Stomach (tissue), 4 donors: ENCODE measurements at regions not wholly inside any gene's neighbourhood (a gene's known extent, or its start where the extent isn't known, plus 50 kb on each side); places are given as distances from the start of the nearest gene placed in this dataset.

Source experiments
- EP300 ChIP-seq: sonication (generic); formaldehyde crosslinking; IDR thresholded peaks from one replicate; pipeline ENCODE4 v1.6.1; 2017; ENCODE audit warnings: antibody characterized with exemption
- POLR2A ChIP-seq, 4 donors: fragments of 450-650 bp; IDR thresholded peaks; one replicate each; pipeline ENCODE4 v1.6.1; 2016; ENCODE audit warnings: antibody characterized with exemption in 4 of 4, control low read depth in 2 of 4, mild to moderate bottlenecking in 1 of 4, moderate library complexity in 1 of 4
- TF ChIP-seq, protein P1 (sequence below), 7 experiments: fragments of 450-650 bp in 4 of 7; fragments of 200-600 bp in 3 of 7; sonication (generic) in 3 of 7; IDR thresholded peaks; one replicate each; pipeline ENCODE4 v1.5.1; 2016 to 2019; ENCODE audit warnings: antibody characterized with exemption in 7 of 7, control low read depth in 2 of 7, mild to moderate bottlenecking in 1 of 7

DNA sequence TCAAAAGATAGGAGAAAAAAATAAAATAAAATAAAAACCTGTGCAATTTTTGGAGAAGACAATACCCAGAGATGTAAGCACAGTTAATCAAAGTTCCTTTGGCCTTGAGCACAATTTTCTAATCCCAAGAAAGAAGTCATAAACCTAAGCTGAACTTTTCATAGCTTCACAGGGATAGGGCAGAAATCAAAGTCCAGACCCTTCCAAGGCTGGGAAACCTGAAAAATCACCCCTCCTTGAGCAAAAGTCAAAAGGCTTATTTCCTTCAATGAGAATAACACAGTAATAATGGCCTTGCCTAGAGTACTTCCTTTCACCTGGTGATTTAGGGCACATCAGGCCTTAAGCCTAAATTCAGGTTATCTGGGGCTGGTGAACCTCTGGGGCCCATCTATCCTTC, 415.0 kb upstream of the BTBD3 start:
- TF ChIP-seq, protein P1, sequence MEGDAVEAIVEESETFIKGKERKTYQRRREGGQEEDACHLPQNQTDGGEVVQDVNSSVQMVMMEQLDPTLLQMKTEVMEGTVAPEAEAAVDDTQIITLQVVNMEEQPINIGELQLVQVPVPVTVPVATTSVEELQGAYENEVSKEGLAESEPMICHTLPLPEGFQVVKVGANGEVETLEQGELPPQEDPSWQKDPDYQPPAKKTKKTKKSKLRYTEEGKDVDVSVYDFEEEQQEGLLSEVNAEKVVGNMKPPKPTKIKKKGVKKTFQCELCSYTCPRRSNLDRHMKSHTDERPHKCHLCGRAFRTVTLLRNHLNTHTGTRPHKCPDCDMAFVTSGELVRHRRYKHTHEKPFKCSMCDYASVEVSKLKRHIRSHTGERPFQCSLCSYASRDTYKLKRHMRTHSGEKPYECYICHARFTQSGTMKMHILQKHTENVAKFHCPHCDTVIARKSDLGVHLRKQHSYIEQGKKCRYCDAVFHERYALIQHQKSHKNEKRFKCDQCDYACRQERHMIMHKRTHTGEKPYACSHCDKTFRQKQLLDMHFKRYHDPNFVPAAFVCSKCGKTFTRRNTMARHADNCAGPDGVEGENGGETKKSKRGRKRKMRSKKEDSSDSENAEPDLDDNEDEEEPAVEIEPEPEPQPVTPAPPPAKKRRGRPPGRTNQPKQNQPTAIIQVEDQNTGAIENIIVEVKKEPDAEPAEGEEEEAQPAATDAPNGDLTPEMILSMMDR (IDR thresholded peaks at IDR 0.05), result no peak
- TF ChIP-seq POLR2A (IDR thresholded peaks at IDR 0.05) (no peak), EP300 (no peak)
